T-cell (primary cell): ENCODE measurements at regions not wholly inside any gene's neighbourhood (a gene's known extent, or its start where the extent isn't known, plus 50 kb on each side); places are given as distances from the start of the nearest gene placed in this dataset.

Experiments
- ATAC-seq, 4 experiments: fragments of 200-7000 bp in 3 of 4; fragments of 150-1000 bp in 1 of 4; cut with Tn5 transposase; replicated peaks in 1 of 4; 1 replicate in 3 of 4; 2 replicates in 1 of 4; pipeline ENCODE4 v1.10.0; 2021; ENCODE audit warnings: moderate library complexity in 3 of 4, mild to moderate bottlenecking in 2 of 4, moderate number of reproducible peaks in 1 of 4
- CTCF ChIA-PET, 2 donors: fragments of 300-600 bp; sonication (Branson Sonifier 250); formaldehyde crosslinking; loops; one replicate each; lab custom pipeline; 2022; ENCODE audit warnings: antibody characterized with exemption in 2 of 2; lab: Charles Lee
- POLR2A ChIA-PET, 2 donors: fragments of 300-600 bp; sonication (Branson Sonifier 250); formaldehyde crosslinking; loops; one replicate each; lab custom pipeline; 2022; ENCODE audit warnings: antibody characterized with exemption in 2 of 2; lab: Charles Lee
- DNase-seq, 35 experiments: peaks; one replicate each; pipeline versions ENCODE4 v3.0.0 to v3.0.0-alpha.2; 2013 to 2023
- H3K27ac ChIP-seq: one replicate; pipeline ENCODE4 v1.5.1; 2013; ENCODE audit warnings: low read length
- H3K27me3 ChIP-seq, 2 experiments: replicated peaks in 1 of 2; 1 replicate in 1 of 2; 2 replicates in 1 of 2; pipeline versions ENCODE4 v1.6.1 to v1.7.0; 2013; ENCODE audit warnings: low read length in 1 of 2, mixed read lengths in 1 of 2; ENCODE audit not compliant: control insufficient read depth in 2 of 2, insufficient read depth in 2 of 2; ENCODE audit errors: extremely low read depth in 1 of 2
- H3K36me3 ChIP-seq, 2 donors: 1 replicate in 1 of 2; 2 replicates in 1 of 2; pipeline versions ENCODE4 v1.6.1 to v1.7.0; 2013; ENCODE audit warnings: low read length in 1 of 2; ENCODE audit not compliant: control insufficient read depth in 2 of 2, insufficient read depth in 1 of 2; ENCODE audit errors: extremely low read depth in 1 of 2
- H3K4me1 ChIP-seq, 2 experiments: 1 replicate in 1 of 2; 2 replicates in 1 of 2; pipeline versions ENCODE4 v1.6.1 to v1.7.0; 2013; ENCODE audit warnings: low read length in 2 of 2, mixed read lengths in 1 of 2; ENCODE audit not compliant: insufficient read depth in 2 of 2, control insufficient read depth in 1 of 2; ENCODE audit errors: extremely low read depth in 1 of 2
- H3K4me3 ChIP-seq, 2 donors: 1 replicate in 1 of 2; 2 replicates in 1 of 2; pipeline versions ENCODE4 v1.5.1 to v1.7.0; 2013; ENCODE audit warnings: mild to moderate bottlenecking in 2 of 2, low read length in 1 of 2, moderate library complexity in 1 of 2; ENCODE audit not compliant: control insufficient read depth in 1 of 2; ENCODE audit errors: extremely low read depth in 1 of 2
- H3K9me3 ChIP-seq: 2 replicates; pipeline ENCODE4 v1.7.0; 2013
- H3K27ac Mint-ChIP-seq, 2 donors: one replicate each; pipeline ENCODE4 v1.8.0; 2020 to 2021; ENCODE audit warnings: mild to moderate bottlenecking in 2 of 2, mixed read lengths in 2 of 2
- H3K27me3 Mint-ChIP-seq, 2 donors: one replicate each; pipeline ENCODE4 v1.8.0; 2021 to 2022; ENCODE audit warnings: mixed read lengths in 2 of 2
- H3K36me3 Mint-ChIP-seq: one replicate; pipeline ENCODE4 v1.8.0; 2021; ENCODE audit warnings: mixed read lengths
- H3K4me1 Mint-ChIP-seq, 3 donors: one replicate each; pipeline ENCODE4 v1.8.0; 2020 to 2022; ENCODE audit warnings: mixed read lengths in 3 of 3, mild to moderate bottlenecking in 1 of 3
- H3K4me3 Mint-ChIP-seq, 3 donors: one replicate each; pipeline ENCODE4 v1.8.0; 2020 to 2022; ENCODE audit warnings: mild to moderate bottlenecking in 3 of 3, mixed read lengths in 3 of 3, moderate library complexity in 3 of 3
- H3K9me3 Mint-ChIP-seq, 3 donors: one replicate each; pipeline ENCODE4 v1.8.0; 2020 to 2022; ENCODE audit warnings: mixed read lengths in 3 of 3
- WGBS: methylation state at CpG from one replicate; pipeline ENCODE4 v1.1.5; 2013; ENCODE audit warnings: missing lambda C conversion rate; ENCODE audit not compliant: insufficient coverage; 5-methylcytosine and 5-hydroxymethylcytosine counted together

DNA sequence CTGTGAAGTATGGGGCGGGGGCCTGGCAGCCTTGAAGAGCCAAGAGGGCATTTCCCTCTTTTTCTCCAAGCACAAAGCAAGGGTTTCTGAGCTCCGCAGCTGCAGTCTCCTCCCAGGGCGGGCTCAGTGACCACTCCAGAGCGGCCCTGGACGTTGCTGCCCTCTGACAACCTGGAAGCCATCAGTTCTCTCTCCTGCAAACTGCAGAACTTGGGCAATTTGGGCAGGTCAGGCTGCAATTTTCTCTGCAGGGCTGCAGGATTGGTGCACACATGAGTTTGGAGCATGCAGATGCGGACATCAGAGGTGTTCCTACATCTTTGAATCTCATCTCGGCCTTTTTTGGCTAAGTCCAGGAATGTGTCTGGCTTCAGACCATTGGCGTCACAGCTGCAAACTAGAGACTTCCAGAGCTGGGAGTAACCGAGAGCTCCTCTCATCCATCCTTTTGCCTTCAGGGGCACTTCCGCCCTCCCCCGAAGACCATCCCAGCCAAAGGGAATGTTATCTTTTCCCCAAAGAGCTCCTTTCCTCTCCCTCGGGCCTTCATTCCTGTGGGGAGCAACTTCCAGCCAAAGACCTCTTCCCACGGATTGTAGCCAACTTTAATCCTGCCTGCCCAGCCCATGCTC is 139.6 kb upstream of the WNT4 start:
- ChIA-PET POLR2A (no interaction called here), CTCF (no interaction called here)
- WGBS, result 71% methylated on average over 8 of the region's 13 CpGs
- Histone ChIP-seq H3K27me3 (peaks cover 4 to 33% of the 10 kb centered on the region in 2 experiments), H3K36me3 (no peaks in the 10 kb centered on the region), H3K27ac (no peak overlapping the region), H3K9me3 (no peaks in the 10 kb centered on the region), H3K4me1 (no peaks in the 10 kb centered on the region), H3K4me3 (no peak overlapping the region)
- no peak for DNase-seq
- peaks cover 32 to 37% of the 10 kb centered on the region in 2 donors for H3K27me3 Mint-ChIP-seq
- H3K27ac Mint-ChIP-seq, result no peak overlapping the region
- peaks cover 0 to 9% (median 7%) of the 10 kb centered on the region in 3 donors for H3K9me3 Mint-ChIP-seq
- H3K36me3 Mint-ChIP-seq, result no peaks in the 10 kb centered on the region
- no peak overlapping the region for H3K4me3 Mint-ChIP-seq
- no peak for ATAC-seq
- no peaks in the 10 kb centered on the region for H3K4me1 Mint-ChIP-seq

DNA sequence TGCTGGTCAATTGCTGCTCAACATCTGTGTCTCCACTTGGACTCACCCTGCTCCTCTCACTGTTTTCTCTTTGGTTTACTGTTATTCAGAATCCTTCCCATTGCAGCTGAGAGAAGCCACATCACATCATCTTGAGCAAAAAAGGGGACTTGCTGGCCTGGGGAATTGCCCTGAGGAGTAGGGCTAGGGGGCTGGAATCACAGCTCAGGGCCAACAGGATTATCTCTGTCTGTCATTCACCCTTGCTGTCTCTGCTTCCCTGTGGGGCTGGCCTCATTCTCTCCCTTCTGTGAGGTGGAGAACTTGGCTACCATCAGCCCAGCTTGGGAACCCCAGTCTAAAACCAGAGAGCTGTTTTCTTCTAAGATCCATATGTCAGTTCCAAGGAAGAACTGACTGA is 140.7 kb upstream of the WNT4 start:
- Histone ChIP-seq H3K36me3 (no peaks in the 10 kb centered on the region), H3K4me3 (no peak overlapping the region), H3K27ac (no peak overlapping the region), H3K4me1 (no peaks in the 10 kb centered on the region), H3K9me3 (no peaks in the 10 kb centered on the region), H3K27me3 (peaks cover 2 to 27% of the 10 kb centered on the region in 2 experiments)
- no peak overlapping the region for H3K27ac Mint-ChIP-seq
- H3K27me3 Mint-ChIP-seq, result peaks cover 29 to 32% of the 10 kb centered on the region in 2 donors
- no peaks in the 10 kb centered on the region for H3K36me3 Mint-ChIP-seq
- no peak for DNase-seq
- ATAC-seq, result no peak
- no peaks in the 10 kb centered on the region for H3K4me1 Mint-ChIP-seq
- POLR2A ChIA-PET, result no interaction called here
- H3K9me3 Mint-ChIP-seq, result peaks cover 0 to 9% (median 7%) of the 10 kb centered on the region in 3 donors
- H3K4me3 Mint-ChIP-seq, result no peak overlapping the region
- CTCF ChIA-PET, result interaction anchor here in 1 of 2 donors (0.6 kb wide), 1 partner anchor 338 kb away, joined by 7 read pairs; no protein-coding TSS in a partner anchor

DNA sequence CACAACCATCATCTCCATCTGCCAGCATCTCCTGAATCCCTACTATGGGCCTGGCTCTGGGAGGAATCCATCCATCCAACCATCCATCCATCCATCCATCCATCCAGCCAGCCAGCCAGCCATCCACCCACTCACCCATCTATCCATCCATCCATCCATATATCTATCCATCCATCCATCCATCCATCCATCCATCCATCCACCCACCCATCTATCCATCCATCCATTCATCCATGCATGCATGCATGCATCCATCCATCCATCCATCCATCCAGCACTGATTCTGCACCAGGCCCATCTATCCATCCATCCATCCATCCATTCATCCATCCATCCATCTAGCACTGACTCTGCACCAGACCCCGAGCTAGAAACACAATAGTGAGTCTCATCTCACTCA is 141.3 kb upstream of the WNT4 start:
- H3K4me3 Mint-ChIP-seq, result no peak overlapping the region
- H3K4me3 ChIP-seq, result no peak overlapping the region
- peaks cover 25 to 29% of the 10 kb centered on the region in 2 donors for H3K27me3 Mint-ChIP-seq
- no peak overlapping the region for H3K27ac ChIP-seq
- CTCF ChIA-PET, result no interaction called here
- H3K36me3 ChIP-seq, result no peaks in the 10 kb centered on the region
- no CpG with 5 or more reads among the region's 1 CpG for WGBS
- no peak for DNase-seq
- H3K9me3 Mint-ChIP-seq, result peaks cover 0 to 6% (median 4%) of the 10 kb centered on the region in 3 donors
- H3K4me1 Mint-ChIP-seq, result no peaks in the 10 kb centered on the region
- H3K27ac Mint-ChIP-seq, result no peak overlapping the region
- H3K27me3 ChIP-seq, result peaks cover 2 to 22% of the 10 kb centered on the region in 2 experiments
- ATAC-seq, result no peak
- POLR2A ChIA-PET, result no interaction called here
- no peaks in the 10 kb centered on the region for H3K9me3 ChIP-seq
- no peaks in the 10 kb centered on the region for H3K36me3 Mint-ChIP-seq
- no peaks in the 10 kb centered on the region for H3K4me1 ChIP-seq

DNA sequence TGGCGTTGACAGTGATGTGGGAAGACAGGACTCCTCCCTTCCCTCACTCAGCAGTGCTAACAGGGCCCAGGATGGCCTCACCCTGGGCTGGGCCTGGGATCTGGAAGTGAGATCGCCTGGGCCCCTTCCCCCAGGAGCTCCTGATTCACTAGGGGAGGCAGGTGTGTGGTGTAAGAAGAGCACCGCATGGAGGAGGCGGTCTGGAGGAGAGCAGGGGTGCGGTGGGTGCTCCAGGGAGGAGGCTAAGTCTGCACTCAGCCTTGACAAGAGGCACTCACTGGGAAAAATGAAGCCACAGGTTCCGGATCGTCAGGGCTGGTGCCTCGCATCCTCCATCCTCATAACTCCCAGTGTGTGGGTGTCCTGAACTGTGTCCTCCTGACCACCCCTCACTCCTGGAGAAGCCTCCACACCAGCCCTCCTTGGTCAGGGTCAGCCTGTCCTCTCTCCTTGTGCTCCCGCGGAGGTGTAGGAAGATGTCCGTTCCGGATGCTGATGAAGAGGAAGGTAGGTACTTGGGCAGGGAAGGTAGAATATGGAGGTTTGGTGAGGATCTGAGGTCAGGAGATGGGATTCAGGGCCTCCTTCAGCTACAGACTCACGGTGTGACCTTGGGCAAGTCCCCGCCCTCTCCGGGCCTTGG is 142.1 kb upstream of the WNT4 start:
- H3K27ac ChIP-seq, result no peak overlapping the region
- H3K4me3 Mint-ChIP-seq, result no peak overlapping the region
- ChIA-PET POLR2A (no interaction called here), CTCF (no interaction called here)
- H3K4me1 Mint-ChIP-seq, result no peaks in the 10 kb centered on the region
- H3K4me3 ChIP-seq, result no peak overlapping the region
- H3K36me3 Mint-ChIP-seq, result no peaks in the 10 kb centered on the region
- H3K27me3 ChIP-seq, result peaks cover 2 to 19% of the 10 kb centered on the region in 2 experiments
- ATAC-seq (no peak), DNase-seq (no peak)
- 90% methylated on average over 4 of the region's 15 CpGs for WGBS
- H3K27me3 Mint-ChIP-seq, result peaks cover 29 to 32% of the 10 kb centered on the region in 2 donors
- H3K9me3 Mint-ChIP-seq, result peaks cover 0 to 5% (median 4%) of the 10 kb centered on the region in 3 donors
- no peak overlapping the region for H3K27ac Mint-ChIP-seq
- H3K4me1 ChIP-seq, result no peaks in the 10 kb centered on the region
- no peaks in the 10 kb centered on the region for H3K36me3 ChIP-seq
- H3K9me3 ChIP-seq, result no peaks in the 10 kb centered on the region

DNA sequence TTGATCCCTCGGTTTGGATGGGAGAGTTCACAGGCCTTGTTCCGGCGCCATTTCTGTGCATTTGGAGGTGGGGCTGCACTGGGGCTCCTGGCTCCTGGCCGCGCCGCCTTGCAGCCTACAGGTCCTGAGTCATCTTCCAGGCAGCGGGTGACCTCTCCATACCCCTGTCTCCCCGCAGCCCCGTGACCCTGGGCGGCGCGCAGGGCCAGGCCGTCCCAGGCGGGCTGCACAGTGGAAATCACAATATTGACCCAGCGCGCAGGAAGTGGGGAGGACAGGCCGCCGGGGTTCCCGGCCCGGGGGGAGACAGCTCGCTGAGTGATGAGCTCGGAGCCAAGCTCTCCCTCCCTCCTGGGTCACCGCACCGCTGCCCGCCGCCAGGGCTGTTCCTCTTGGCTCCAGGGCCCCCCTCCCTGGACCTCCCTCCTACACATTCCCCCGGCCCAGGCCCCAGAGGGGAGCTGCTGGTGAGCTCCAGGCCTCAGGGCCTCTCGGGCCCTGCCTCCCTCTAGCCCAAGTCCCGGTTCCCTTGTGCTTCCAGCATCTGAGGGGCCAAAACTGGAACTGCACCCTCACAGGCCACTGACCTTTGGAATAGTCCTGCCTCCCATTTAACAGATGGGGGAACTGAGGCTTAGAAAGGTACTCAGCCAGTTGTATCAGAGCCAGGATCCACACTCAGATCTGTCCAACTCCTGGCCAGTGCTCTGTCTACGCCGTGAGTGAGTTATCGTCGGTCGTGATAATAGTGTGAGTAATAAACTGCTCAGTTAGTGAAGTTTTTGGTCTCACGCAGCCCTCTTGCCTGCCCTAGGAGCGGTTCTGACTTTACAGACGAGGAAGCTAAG is 142.9 kb upstream of the WNT4 start:
- POLR2A ChIA-PET, result no interaction called here
- no peaks in the 10 kb centered on the region for H3K4me1 ChIP-seq
- Mint-ChIP-seq H3K4me3 (no peak overlapping the region), H3K27ac (no peak overlapping the region), H3K4me1 (no peaks in the 10 kb centered on the region), H3K27me3 (peaks cover 28 to 35% of the 10 kb centered on the region in 2 donors), H3K36me3 (no peaks in the 10 kb centered on the region), H3K9me3 (peaks cover 0 to under 1% (median 0%) of the 10 kb centered on the region in 3 donors)
- ATAC-seq (no peak), DNase-seq (no peak)
- H3K9me3 ChIP-seq, result no peaks in the 10 kb centered on the region
- no peak overlapping the region for H3K4me3 ChIP-seq
- CTCF ChIA-PET, result no interaction called here
- H3K27me3 ChIP-seq, result peaks cover 2 to 19% of the 10 kb centered on the region in 2 experiments
- 90% methylated on average over 25 of the region's 37 CpGs for WGBS
- no peaks in the 10 kb centered on the region for H3K36me3 ChIP-seq
- no peak overlapping the region for H3K27ac ChIP-seq

DNA sequence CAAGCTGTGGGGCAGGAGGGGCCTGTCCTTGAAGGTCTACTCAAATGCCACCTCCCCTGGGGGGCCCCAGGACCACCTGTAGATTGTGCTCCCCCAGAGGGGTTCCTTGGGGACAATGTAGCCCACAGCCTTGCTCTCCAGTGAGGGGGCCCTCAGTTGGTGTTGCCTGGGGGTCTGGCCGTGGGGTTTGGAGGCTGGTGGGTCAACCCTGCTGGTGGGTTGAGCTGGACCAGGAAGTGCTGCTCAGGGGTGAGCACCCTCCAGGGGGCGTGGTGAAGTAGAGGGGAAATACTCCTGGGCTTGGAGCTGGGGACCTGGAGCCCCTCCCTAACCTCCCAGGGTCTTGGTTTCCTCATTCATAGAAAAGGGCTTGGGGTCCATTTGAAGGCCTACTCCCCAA is 143.6 kb upstream of the WNT4 start:
- no CpG with 5 or more reads among the region's 2 CpGs for WGBS
- POLR2A ChIA-PET, result no interaction called here
- no peaks in the 10 kb centered on the region for H3K9me3 ChIP-seq
- H3K27ac ChIP-seq, result no peak overlapping the region
- no peak overlapping the region for H3K4me3 ChIP-seq
- peaks cover 2 to 20% of the 10 kb centered on the region in 2 experiments for H3K27me3 ChIP-seq
- Mint-ChIP-seq H3K27ac (no peak overlapping the region), H3K9me3 (no peaks in the 10 kb centered on the region), H3K36me3 (no peaks in the 10 kb centered on the region), H3K27me3 (peaks cover 29 to 34% of the 10 kb centered on the region in 2 donors), H3K4me3 (no peak overlapping the region), H3K4me1 (no peaks in the 10 kb centered on the region)
- DNase-seq, result no peak
- no peak for ATAC-seq
- H3K4me1 ChIP-seq, result no peaks in the 10 kb centered on the region
- no peaks in the 10 kb centered on the region for H3K36me3 ChIP-seq
- CTCF ChIA-PET, result no interaction called here
